WTC11 (cell line): ENCODE measurements at regions not wholly inside any gene's neighbourhood (a gene's known extent, or its start where the extent isn't known, plus 50 kb on each side); places are given as distances from the start of the nearest gene placed in this dataset.

Experiments
- ATAC-seq: fragments of 200-7000 bp; cut with Tn5 transposase; 2 replicates; pipeline ENCODE4 v1.10.0; 2021; ENCODE audit warnings: mild to moderate bottlenecking, moderate library complexity
- CTCF ChIA-PET: fragments of 300-600 bp; sonication (Branson Sonifier 250); formaldehyde crosslinking; loops from one replicate; lab custom pipeline; 2021; ENCODE audit warnings: antibody characterized with exemption; lab: Charles Lee
- POLR2A ChIA-PET: fragments of 350-600 bp; sonication (Branson Sonifier 250); formaldehyde crosslinking; loops from one replicate; lab custom pipeline; 2021; ENCODE audit warnings: antibody characterized with exemption; lab: Charles Lee
- DNase-seq: peaks from one replicate; pipeline ENCODE4 v3.0.0; 2021; ENCODE audit warnings: low spot score
- H3K27ac Mint-ChIP-seq: 2 replicates; pipeline ENCODE4 v1.8.0; 2021; ENCODE audit warnings: mixed read lengths
- H3K27me3 Mint-ChIP-seq: 2 replicates; pipeline ENCODE4 v1.8.0; 2021; ENCODE audit warnings: low read depth, mild to moderate bottlenecking, moderate library complexity, mixed read lengths
- H3K36me3 Mint-ChIP-seq: 2 replicates; pipeline ENCODE4 v1.8.0; 2021; ENCODE audit warnings: mixed read lengths
- H3K4me1 Mint-ChIP-seq: 2 replicates; pipeline ENCODE4 v1.8.0; 2022; ENCODE audit warnings: mixed read lengths
- H3K4me3 Mint-ChIP-seq: 2 replicates; pipeline ENCODE4 v1.8.0; 2021; ENCODE audit warnings: mild to moderate bottlenecking, moderate library complexity, mixed read lengths
- H3K9me3 Mint-ChIP-seq: 2 replicates; pipeline ENCODE4 v1.8.0; 2021; ENCODE audit warnings: mixed read lengths
- CDX4 ChIP-seq: fragments of 250-450 bp; sonication (Bioruptor Pico); IDR thresholded peaks from 2 replicates; pipeline ENCODE4 v1.9.0; 2021; ENCODE audit warnings: moderate library complexity, mild to moderate bottlenecking, inconsistent platforms, borderline replicate concordance
- E2F4 ChIP-seq: sonication (generic); formaldehyde crosslinking; IDR thresholded peaks from 2 replicates; pipeline ENCODE4 v1.8.1; 2022; ENCODE audit warnings: low read depth, mild to moderate bottlenecking, moderate library complexity, missing genetic modification reagents, borderline replicate concordance
- ELF4 ChIP-seq: sonication (generic); formaldehyde crosslinking; IDR thresholded peaks from 2 replicates; pipeline ENCODE4 v1.8.1; 2022; ENCODE audit warnings: low read depth, mild to moderate bottlenecking, moderate library complexity, missing genetic modification reagents
- ERG ChIP-seq: fragments of 250-450 bp; sonication (Bioruptor Pico); IDR thresholded peaks from 2 replicates; pipeline ENCODE4 v1.8.0; 2021; ENCODE audit warnings: mild to moderate bottlenecking
- FOXJ3 ChIP-seq: sonication (generic); formaldehyde crosslinking; IDR thresholded peaks from 2 replicates; pipeline ENCODE4 v1.9.0; 2021; ENCODE audit warnings: missing genetic modification reagents, mild to moderate bottlenecking, borderline replicate concordance
- KAT7 ChIP-seq: sonication (generic); formaldehyde crosslinking; IDR thresholded peaks from 2 replicates; pipeline ENCODE4 v1.8.1; 2023; ENCODE audit warnings: missing genetic modification reagents, mild to moderate bottlenecking, borderline replicate concordance
- MYBL2 ChIP-seq: sonication (generic); formaldehyde crosslinking; IDR thresholded peaks from 2 replicates; pipeline ENCODE4 v1.8.1; 2023; ENCODE audit warnings: mild to moderate bottlenecking, moderate library complexity, missing genetic modification reagents
- NR1H2 ChIP-seq: sonication (generic); formaldehyde crosslinking; IDR thresholded peaks from 2 replicates; pipeline ENCODE4 v1.9.0; 2021; ENCODE audit warnings: mild to moderate bottlenecking, moderate library complexity, missing genetic modification reagents
- TCF7 ChIP-seq: sonication (generic); formaldehyde crosslinking; IDR thresholded peaks from 2 replicates; pipeline ENCODE4 v1.8.0; 2022; ENCODE audit warnings: mild to moderate bottlenecking, low read depth, missing genetic modification reagents, moderate library complexity
- ZNF219 ChIP-seq: sonication (generic); formaldehyde crosslinking; IDR thresholded peaks from 2 replicates; pipeline ENCODE4 v1.8.0; 2023; ENCODE audit warnings: missing genetic modification reagents, mild to moderate bottlenecking, borderline replicate concordance
- TF ChIP-seq, protein P1 (sequence below): fragments of 250-450 bp; sonication (Bioruptor Pico); IDR thresholded peaks from 2 replicates; pipeline ENCODE4 v2.1.2; 2022; ENCODE audit warnings: mild to moderate bottlenecking, moderate library complexity
- TF ChIP-seq, protein P2 (sequence below): sonication (generic); formaldehyde crosslinking; IDR thresholded peaks from 2 replicates; pipeline ENCODE4 v1.8.0; 2022; ENCODE audit warnings: mild to moderate bottlenecking, missing genetic modification reagents
- TF ChIP-seq, protein P3 (sequence below): fragments of 250-450 bp; sonication (Bioruptor Pico); IDR thresholded peaks from 2 replicates; pipeline ENCODE4 v1.9.0; 2021; ENCODE audit warnings: mild to moderate bottlenecking
- TF ChIP-seq, protein P4 (sequence below): sonication (generic); formaldehyde crosslinking; IDR thresholded peaks from 2 replicates; pipeline ENCODE4 v1.8.1; 2023; ENCODE audit warnings: mild to moderate bottlenecking, missing genetic modification reagents, moderate library complexity
- TF ChIP-seq, protein P5 (sequence below): fragments of 250-450 bp; sonication (Bioruptor Pico); IDR thresholded peaks from 2 replicates; pipeline ENCODE4 v1.9.0; 2021; ENCODE audit warnings: mild to moderate bottlenecking, borderline replicate concordance

- CTCF ChIA-PET: interaction anchor here (4.2 kb wide), 1 partner anchor 186 kb away, joined by 20 read pairs; the partner anchor contains the start of gene RRBP1
- peaks cover 60% of the 10 kb centered on the region for H3K4me1 Mint-ChIP-seq
- no peak; the same call in 1 of the 2 replicates for ATAC-seq
- no peak for DNase-seq
- TF ChIP-seq, protein P1, sequence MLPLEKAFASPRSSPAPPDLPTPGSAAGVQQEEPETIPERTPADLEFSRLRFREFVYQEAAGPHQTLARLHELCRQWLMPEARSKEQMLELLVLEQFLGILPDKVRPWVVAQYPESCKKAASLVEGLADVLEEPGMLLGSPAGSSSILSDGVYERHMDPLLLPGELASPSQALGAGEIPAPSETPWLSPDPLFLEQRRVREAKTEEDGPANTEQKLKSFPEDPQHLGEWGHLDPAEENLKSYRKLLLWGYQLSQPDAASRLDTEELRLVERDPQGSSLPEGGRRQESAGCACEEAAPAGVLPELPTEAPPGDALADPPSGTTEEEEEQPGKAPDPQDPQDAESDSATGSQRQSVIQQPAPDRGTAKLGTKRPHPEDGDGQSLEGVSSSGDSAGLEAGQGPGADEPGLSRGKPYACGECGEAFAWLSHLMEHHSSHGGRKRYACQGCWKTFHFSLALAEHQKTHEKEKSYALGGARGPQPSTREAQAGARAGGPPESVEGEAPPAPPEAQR (CRISPR knock-in tag): no peak
- TF ChIP-seq KAT7 (no peak), FOXJ3 (CRISPR knock-in tag) (no peak), E2F4 (CRISPR knock-in tag) (no peak), ZNF219 (CRISPR knock-in tag) (no peak), NR1H2 (CRISPR knock-in tag) (no peak), TCF7 (CRISPR knock-in tag) (no peak)
- TF ChIP-seq, protein P2, sequence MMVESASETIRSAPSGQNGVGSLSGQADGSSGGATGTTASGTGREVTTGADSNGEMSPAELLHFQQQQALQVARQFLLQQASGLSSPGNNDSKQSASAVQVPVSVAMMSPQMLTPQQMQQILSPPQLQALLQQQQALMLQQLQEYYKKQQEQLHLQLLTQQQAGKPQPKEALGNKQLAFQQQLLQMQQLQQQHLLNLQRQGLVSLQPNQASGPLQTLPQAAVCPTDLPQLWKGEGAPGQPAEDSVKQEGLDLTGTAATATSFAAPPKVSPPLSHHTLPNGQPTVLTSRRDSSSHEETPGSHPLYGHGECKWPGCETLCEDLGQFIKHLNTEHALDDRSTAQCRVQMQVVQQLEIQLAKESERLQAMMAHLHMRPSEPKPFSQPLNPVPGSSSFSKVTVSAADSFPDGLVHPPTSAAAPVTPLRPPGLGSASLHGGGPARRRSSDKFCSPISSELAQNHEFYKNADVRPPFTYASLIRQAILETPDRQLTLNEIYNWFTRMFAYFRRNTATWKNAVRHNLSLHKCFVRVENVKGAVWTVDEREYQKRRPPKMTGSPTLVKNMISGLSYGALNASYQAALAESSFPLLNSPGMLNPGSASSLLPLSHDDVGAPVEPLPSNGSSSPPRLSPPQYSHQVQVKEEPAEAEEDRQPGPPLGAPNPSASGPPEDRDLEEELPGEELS: no peak
- TF ChIP-seq, protein P3, sequence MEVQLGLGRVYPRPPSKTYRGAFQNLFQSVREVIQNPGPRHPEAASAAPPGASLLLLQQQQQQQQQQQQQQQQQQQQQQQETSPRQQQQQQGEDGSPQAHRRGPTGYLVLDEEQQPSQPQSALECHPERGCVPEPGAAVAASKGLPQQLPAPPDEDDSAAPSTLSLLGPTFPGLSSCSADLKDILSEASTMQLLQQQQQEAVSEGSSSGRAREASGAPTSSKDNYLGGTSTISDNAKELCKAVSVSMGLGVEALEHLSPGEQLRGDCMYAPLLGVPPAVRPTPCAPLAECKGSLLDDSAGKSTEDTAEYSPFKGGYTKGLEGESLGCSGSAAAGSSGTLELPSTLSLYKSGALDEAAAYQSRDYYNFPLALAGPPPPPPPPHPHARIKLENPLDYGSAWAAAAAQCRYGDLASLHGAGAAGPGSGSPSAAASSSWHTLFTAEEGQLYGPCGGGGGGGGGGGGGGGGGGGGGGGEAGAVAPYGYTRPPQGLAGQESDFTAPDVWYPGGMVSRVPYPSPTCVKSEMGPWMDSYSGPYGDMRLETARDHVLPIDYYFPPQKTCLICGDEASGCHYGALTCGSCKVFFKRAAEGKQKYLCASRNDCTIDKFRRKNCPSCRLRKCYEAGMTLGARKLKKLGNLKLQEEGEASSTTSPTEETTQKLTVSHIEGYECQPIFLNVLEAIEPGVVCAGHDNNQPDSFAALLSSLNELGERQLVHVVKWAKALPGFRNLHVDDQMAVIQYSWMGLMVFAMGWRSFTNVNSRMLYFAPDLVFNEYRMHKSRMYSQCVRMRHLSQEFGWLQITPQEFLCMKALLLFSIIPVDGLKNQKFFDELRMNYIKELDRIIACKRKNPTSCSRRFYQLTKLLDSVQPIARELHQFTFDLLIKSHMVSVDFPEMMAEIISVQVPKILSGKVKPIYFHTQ (CRISPR knock-in tag): no peak
- TF ChIP-seq, protein P4, sequence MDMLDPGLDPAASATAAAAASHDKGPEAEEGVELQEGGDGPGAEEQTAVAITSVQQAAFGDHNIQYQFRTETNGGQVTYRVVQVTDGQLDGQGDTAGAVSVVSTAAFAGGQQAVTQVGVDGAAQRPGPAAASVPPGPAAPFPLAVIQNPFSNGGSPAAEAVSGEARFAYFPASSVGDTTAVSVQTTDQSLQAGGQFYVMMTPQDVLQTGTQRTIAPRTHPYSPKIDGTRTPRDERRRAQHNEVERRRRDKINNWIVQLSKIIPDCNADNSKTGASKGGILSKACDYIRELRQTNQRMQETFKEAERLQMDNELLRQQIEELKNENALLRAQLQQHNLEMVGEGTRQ (CRISPR knock-in tag): no peak
- H3K9me3 Mint-ChIP-seq: no peaks in the 10 kb centered on the region
- POLR2A ChIA-PET: no interaction called here
- H3K27ac Mint-ChIP-seq: peak overlapping the region; percentile 53
- H3K27me3 Mint-ChIP-seq: no peaks in the 10 kb centered on the region; the same call in 1 of the 2 replicates
- no peaks in the 10 kb centered on the region for H3K36me3 Mint-ChIP-seq
- peak overlapping the region; percentile 6; the same call in 1 of the 2 replicates for H3K4me3 Mint-ChIP-seq
Observed at GRCh38 chr20:17868151-17868550, 100.4 kb downstream of the SNX5 start.

DNA sequence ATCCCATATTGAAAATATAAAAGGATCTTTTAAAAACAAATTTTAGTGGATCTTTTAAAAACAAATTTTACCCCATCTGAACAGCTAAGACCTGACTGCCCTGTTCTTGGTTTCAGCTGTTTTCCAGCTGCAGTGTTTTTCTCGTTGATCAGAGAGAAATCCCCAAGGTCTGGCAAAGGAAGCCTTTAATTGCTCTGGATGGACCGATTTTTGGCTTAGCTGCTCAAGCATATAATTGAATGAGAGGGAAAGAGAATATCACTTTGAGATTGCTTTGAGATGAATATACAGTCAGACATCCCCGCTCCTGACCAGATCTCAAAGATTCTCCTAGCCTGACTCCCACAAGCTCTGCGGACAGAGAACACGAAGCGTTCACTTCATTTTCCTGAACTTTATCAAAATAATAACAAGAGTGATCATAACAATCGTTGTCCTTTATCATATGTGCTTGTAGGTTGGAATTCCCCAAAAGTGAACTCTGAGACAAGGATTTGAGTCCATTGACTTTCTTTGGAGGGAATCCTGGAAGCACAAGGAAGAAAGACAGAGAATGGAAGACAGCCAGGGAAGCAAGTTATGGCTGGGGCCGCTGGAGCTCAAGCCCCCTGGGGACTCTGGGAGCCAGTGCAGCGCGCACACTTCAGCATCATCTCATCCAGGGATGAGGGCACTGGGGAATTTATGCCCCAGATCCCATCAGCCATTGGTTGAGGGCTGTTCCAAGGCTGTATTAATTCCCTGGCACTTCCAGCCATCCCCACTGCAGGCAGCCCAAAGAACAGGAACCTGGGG is 101.3 kb downstream of the SNX5 start:
- POLR2A ChIA-PET: no interaction called here
- H3K27ac Mint-ChIP-seq: peak overlapping the region; percentile 4; the same call in 1 of the 2 replicates
- no peaks in the 10 kb centered on the region for H3K9me3 Mint-ChIP-seq
- ATAC-seq: no peak
- peaks cover 52% of the 10 kb centered on the region for H3K4me1 Mint-ChIP-seq
- H3K36me3 Mint-ChIP-seq: no peaks in the 10 kb centered on the region
- DNase-seq: no peak
- no peak overlapping the region for H3K4me3 Mint-ChIP-seq
- no peaks in the 10 kb centered on the region; the same call in 1 of the 2 replicates for H3K27me3 Mint-ChIP-seq
- CTCF ChIA-PET: interaction anchor here (0.6 to 4.2 kb wide), 4 partner anchors 9 to 218 kb away, joined by 3 to 20 read pairs (median 4); partner anchors contain the start of gene RRBP1
- TF ChIP-seq ELF4 (CRISPR knock-in tag): no peak
- no peak for TF ChIP-seq FOXJ3 (CRISPR knock-in tag)
- TF ChIP-seq NR1H2 (CRISPR knock-in tag): no peak
- no peak for TF ChIP-seq MYBL2 (CRISPR knock-in tag)
- TF ChIP-seq, protein P5, sequence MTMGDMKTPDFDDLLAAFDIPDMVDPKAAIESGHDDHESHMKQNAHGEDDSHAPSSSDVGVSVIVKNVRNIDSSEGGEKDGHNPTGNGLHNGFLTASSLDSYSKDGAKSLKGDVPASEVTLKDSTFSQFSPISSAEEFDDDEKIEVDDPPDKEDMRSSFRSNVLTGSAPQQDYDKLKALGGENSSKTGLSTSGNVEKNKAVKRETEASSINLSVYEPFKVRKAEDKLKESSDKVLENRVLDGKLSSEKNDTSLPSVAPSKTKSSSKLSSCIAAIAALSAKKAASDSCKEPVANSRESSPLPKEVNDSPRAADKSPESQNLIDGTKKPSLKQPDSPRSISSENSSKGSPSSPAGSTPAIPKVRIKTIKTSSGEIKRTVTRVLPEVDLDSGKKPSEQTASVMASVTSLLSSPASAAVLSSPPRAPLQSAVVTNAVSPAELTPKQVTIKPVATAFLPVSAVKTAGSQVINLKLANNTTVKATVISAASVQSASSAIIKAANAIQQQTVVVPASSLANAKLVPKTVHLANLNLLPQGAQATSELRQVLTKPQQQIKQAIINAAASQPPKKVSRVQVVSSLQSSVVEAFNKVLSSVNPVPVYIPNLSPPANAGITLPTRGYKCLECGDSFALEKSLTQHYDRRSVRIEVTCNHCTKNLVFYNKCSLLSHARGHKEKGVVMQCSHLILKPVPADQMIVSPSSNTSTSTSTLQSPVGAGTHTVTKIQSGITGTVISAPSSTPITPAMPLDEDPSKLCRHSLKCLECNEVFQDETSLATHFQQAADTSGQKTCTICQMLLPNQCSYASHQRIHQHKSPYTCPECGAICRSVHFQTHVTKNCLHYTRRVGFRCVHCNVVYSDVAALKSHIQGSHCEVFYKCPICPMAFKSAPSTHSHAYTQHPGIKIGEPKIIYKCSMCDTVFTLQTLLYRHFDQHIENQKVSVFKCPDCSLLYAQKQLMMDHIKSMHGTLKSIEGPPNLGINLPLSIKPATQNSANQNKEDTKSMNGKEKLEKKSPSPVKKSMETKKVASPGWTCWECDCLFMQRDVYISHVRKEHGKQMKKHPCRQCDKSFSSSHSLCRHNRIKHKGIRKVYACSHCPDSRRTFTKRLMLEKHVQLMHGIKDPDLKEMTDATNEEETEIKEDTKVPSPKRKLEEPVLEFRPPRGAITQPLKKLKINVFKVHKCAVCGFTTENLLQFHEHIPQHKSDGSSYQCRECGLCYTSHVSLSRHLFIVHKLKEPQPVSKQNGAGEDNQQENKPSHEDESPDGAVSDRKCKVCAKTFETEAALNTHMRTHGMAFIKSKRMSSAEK: no peak
- no peak for TF ChIP-seq ERG (CRISPR knock-in tag)
- TF ChIP-seq CDX4 (CRISPR knock-in tag): no peak
